Esophagus squamous epithelium (tissue), 5 donors: ENCODE measurements at regions not wholly inside any gene's neighbourhood (a gene's known extent, or its start where the extent isn't known, plus 50 kb on each side); places are given as distances from the start of the nearest gene placed in this dataset.
A peak's percentile ranks its signal among the peaks of the same experiment; 100 is the strongest.

Experiments
- DNase-seq: peaks from one replicate; lab custom pipeline; 2025; lab: John Stamatoyannopoulos, UW
- H3K27ac ChIP-seq, 4 donors: fragments of 200-600 bp; sonication (generic); one replicate each; pipeline ENCODE4 v1.5.1; 2016 to 2019; ENCODE audit warnings: mild to moderate bottlenecking in 1 of 4
- H3K27me3 ChIP-seq, 4 donors: fragments of 200-600 bp; sonication (generic); 1 replicate in 3 of 4; 2 replicates in 1 of 4; pipeline versions ENCODE4 v1.5.1 to v1.6.0; 2017 to 2021; ENCODE audit warnings: antibody characterized with exemption in 1 of 4
- H3K36me3 ChIP-seq, 3 donors: fragments of 200-600 bp; sonication (generic); one replicate each; pipeline ENCODE4 v1.5.1; 2016 to 2019
- H3K4me1 ChIP-seq, 3 donors: fragments of 200-600 bp; sonication (generic); one replicate each; pipeline ENCODE4 v1.5.1; 2017 to 2019
- H3K4me3 ChIP-seq, 4 donors: fragments of 200-600 bp; sonication (generic); 1 replicate in 3 of 4; 2 replicates in 1 of 4; pipeline ENCODE4 v1.5.1; 2016 to 2019; ENCODE audit warnings: mild to moderate bottlenecking in 2 of 4, moderate library complexity in 1 of 4
- H3K9me3 ChIP-seq, 3 donors: fragments of 200-600 bp; sonication (generic); one replicate each; pipeline ENCODE4 v1.5.1; 2016 to 2019
- POLR2A ChIP-seq, 4 donors: fragments of 450-650 bp; IDR thresholded peaks; one replicate each; pipeline ENCODE4 v1.6.1; 2017; ENCODE audit warnings: antibody characterized with exemption in 4 of 4, mild to moderate bottlenecking in 4 of 4, moderate library complexity in 3 of 4
- WGBS, 2 donors: methylation state at CpG; one replicate each; pipeline ENCODE4 v1.1.5; 2018; 5-methylcytosine and 5-hydroxymethylcytosine counted together
- intact Hi-C: fragments of 100-400 bp; cut with DNase I; formaldehyde crosslinking; loops from one replicate; pipeline ENCODE4 v1.15.0; 2022
- TF ChIP-seq, protein P1 (sequence below), 6 experiments: fragments of 450-650 bp in 4 of 6; fragments of 200-600 bp in 2 of 6; sonication (generic) in 2 of 6; IDR thresholded peaks; one replicate each; pipeline ENCODE4 v1.5.1; 2016 to 2019; ENCODE audit warnings: antibody characterized with exemption in 6 of 6, mild to moderate bottlenecking in 4 of 6, moderate library complexity in 4 of 6
- donor health status: DM: yes; HTN: yes; CAD: no.

GRCh38 chr9:683509-684021 is 157.9 kb upstream of the DMRT1 start:
- Histone ChIP-seq H3K27me3 (no peaks in the 10 kb centered on the region), H3K9me3 (no peaks in the 10 kb centered on the region), H3K27ac (peak overlapping the region; percentile 88 to 92 (median 90)), H3K36me3 (no peaks in the 10 kb centered on the region), H3K4me3 (peak overlapping the region in 3 of 4 donors; percentile 31 to 54 (median 33)), H3K4me1 (peaks cover 23 to 86% (median 48%) of the 10 kb centered on the region in 3 donors)
- TF ChIP-seq, protein P1, sequence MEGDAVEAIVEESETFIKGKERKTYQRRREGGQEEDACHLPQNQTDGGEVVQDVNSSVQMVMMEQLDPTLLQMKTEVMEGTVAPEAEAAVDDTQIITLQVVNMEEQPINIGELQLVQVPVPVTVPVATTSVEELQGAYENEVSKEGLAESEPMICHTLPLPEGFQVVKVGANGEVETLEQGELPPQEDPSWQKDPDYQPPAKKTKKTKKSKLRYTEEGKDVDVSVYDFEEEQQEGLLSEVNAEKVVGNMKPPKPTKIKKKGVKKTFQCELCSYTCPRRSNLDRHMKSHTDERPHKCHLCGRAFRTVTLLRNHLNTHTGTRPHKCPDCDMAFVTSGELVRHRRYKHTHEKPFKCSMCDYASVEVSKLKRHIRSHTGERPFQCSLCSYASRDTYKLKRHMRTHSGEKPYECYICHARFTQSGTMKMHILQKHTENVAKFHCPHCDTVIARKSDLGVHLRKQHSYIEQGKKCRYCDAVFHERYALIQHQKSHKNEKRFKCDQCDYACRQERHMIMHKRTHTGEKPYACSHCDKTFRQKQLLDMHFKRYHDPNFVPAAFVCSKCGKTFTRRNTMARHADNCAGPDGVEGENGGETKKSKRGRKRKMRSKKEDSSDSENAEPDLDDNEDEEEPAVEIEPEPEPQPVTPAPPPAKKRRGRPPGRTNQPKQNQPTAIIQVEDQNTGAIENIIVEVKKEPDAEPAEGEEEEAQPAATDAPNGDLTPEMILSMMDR (IDR thresholded peaks at IDR 0.05), result no peak
- no peak for TF ChIP-seq POLR2A (IDR thresholded peaks at IDR 0.05)
- intact Hi-C loops, result no loop called here
- no peak for DNase-seq
- 10 to 30% methylated on average over 2 of the region's 2 CpGs for whole genome bisulfite sequencing, 2 donors

- 17 to 23% methylated on average over 9 of the region's 9 CpGs for WGBS, 2 donors
- Histone ChIP-seq H3K36me3 (peaks cover 0 to 1% (median 0%) of the 10 kb centered on the region in 3 donors), H3K4me1 (peaks cover 27 to 86% (median 52%) of the 10 kb centered on the region in 3 donors), H3K27me3 (no peaks in the 10 kb centered on the region), H3K9me3 (no peaks in the 10 kb centered on the region), H3K27ac (peak overlapping the region; percentile 88 to 92 (median 90)), H3K4me3 (peak overlapping the region; percentile 25 to 54 (median 32))
- DNase-seq, result no peak
- intact Hi-C loops, result no loop called here
- peak in 1 of 4 donors; percentile 31 for TF ChIP-seq POLR2A (IDR thresholded peaks at IDR 0.05)
- TF ChIP-seq, protein P1 (IDR thresholded peaks at IDR 0.05), result no peak
These were observed 157.2 kb upstream of the DMRT1 start for GRCh38 chr9:684054-684890.

DNA sequence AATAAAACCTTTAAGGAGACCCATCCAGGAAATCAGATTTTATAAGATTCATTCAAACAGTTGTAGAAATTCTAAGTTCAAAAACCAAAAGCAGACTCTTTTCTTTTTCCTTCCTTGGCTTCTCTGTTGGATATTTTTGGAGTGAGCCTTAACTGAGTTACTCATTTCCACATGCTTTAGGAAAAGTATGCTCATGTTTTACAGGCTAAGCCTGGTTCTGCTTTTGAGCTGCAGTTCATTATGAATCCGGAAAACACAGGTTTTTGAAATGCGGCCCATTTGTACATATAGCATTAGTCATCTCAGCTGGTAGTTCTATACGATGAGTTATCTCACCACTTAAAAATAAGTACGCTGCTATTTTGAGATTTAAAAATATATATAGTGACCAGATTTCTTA is 156.6 kb upstream of the DMRT1 start:
- peaks cover 27 to 86% (median 55%) of the 10 kb centered on the region in 3 donors for H3K4me1 ChIP-seq
- no peak for DNase-seq
- H3K27ac ChIP-seq, result peak overlapping the region; percentile 88 to 92 (median 90)
- H3K4me3 ChIP-seq, result peak overlapping the region; percentile 25 to 54 (median 32)
- TF ChIP-seq, protein P1 (IDR thresholded peaks at IDR 0.05), result no peak
- no peak for TF ChIP-seq POLR2A (IDR thresholded peaks at IDR 0.05)
- intact Hi-C loops, result no loop called here
- H3K36me3 ChIP-seq, result peaks cover 0 to 4% (median 0%) of the 10 kb centered on the region in 3 donors
- WGBS, 2 donors, result 16 to 29% methylated on average over 4 of the region's 4 CpGs
- no peaks in the 10 kb centered on the region for H3K9me3 ChIP-seq
- H3K27me3 ChIP-seq, result no peaks in the 10 kb centered on the region

DNA sequence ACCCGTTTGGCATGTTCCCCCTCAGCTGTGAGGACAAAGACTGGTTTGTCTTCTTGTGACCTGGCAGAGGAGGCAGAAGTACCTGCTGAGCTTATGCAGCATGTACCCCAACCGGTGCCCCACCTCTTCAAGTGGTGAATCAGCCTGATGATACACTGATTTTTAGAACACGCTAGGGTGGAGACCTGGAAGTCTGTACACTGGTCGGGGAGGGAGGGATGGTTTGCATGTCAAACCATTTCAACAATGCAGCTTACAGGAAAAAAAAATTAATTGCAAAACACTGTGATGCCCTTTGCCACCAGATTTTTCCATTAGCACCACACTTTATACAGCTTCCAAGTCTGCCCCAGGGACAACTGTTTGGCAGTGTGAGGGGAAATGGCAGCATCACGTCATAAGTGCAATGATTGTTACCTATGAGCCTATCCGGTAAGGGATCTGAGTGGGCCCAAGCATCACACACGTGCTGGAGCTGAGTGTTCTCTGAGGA is 155.1 kb upstream of the DMRT1 start:
- H3K27ac ChIP-seq, result peak overlapping the region; percentile 88 to 92 (median 90)
- H3K4me3 ChIP-seq, result peak overlapping the region; percentile 10 to 54 (median 34)
- intact Hi-C loops, result no loop called here
- no peaks in the 10 kb centered on the region for H3K27me3 ChIP-seq
- WGBS, 2 donors, result 11 to 20% methylated on average over 7 of the region's 7 CpGs
- DNase-seq, result no peak
- H3K4me1 ChIP-seq, result peaks cover 27 to 91% (median 62%) of the 10 kb centered on the region in 3 donors
- no peaks in the 10 kb centered on the region for H3K9me3 ChIP-seq
- TF ChIP-seq POLR2A (IDR thresholded peaks at IDR 0.05), result peak in 2 of 4 donors; percentile 28 to 47
- TF ChIP-seq, protein P1 (IDR thresholded peaks at IDR 0.05), result peak in 2 of 6 experiments; percentile 25 to 33
- peaks cover 0 to 4% (median 0%) of the 10 kb centered on the region in 3 donors for H3K36me3 ChIP-seq
